Breast epithelium (tissue), 3 donors: ENCODE measurements at regions not wholly inside any gene's neighbourhood (a gene's known extent, or its start where the extent isn't known, plus 50 kb on each side); places are given as distances from the start of the nearest gene placed in this dataset.

Source experiments
- POLR2A ChIP-seq: fragments of 450-650 bp; IDR thresholded peaks from one replicate; pipeline ENCODE4 v1.6.1; 2016; ENCODE audit warnings: antibody characterized with exemption, mild to moderate bottlenecking, moderate library complexity
- TF ChIP-seq, protein P1 (sequence below), 3 donors: fragments of 450-650 bp; IDR thresholded peaks; one replicate each; pipeline ENCODE4 v1.5.1; 2016 to 2017; ENCODE audit warnings: antibody characterized with exemption in 3 of 3, mild to moderate bottlenecking in 3 of 3, moderate library complexity in 3 of 3

DNA sequence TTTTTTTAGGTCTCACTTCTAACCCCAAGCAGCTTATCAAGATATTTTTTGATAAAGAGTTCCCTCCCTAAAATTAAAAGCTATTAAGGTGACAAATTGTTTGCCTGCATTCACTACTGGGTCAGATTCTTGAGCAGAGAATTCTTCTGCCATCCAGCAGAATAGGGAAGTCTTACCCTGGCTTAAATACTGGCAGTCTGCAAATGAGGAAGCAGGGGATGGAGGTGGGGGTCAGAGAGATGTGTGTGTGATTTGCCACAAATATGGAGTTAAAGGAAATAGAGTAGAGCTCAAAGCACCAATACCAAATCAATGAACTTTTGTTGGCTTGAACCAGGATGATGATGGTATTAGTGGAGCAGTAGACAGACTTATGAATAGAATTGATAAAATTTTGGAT, 122.2 kb downstream of the ANXA5 start:
- TF ChIP-seq, protein P1, sequence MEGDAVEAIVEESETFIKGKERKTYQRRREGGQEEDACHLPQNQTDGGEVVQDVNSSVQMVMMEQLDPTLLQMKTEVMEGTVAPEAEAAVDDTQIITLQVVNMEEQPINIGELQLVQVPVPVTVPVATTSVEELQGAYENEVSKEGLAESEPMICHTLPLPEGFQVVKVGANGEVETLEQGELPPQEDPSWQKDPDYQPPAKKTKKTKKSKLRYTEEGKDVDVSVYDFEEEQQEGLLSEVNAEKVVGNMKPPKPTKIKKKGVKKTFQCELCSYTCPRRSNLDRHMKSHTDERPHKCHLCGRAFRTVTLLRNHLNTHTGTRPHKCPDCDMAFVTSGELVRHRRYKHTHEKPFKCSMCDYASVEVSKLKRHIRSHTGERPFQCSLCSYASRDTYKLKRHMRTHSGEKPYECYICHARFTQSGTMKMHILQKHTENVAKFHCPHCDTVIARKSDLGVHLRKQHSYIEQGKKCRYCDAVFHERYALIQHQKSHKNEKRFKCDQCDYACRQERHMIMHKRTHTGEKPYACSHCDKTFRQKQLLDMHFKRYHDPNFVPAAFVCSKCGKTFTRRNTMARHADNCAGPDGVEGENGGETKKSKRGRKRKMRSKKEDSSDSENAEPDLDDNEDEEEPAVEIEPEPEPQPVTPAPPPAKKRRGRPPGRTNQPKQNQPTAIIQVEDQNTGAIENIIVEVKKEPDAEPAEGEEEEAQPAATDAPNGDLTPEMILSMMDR (IDR thresholded peaks at IDR 0.05): no peak
- TF ChIP-seq POLR2A: no peak
